ENCODE measurements at regions not wholly inside any gene's neighbourhood (a gene's known extent, or its start where the extent isn't known, plus 50 kb on each side); places are given as distances from the start of the nearest gene placed in this dataset.

DNA sequence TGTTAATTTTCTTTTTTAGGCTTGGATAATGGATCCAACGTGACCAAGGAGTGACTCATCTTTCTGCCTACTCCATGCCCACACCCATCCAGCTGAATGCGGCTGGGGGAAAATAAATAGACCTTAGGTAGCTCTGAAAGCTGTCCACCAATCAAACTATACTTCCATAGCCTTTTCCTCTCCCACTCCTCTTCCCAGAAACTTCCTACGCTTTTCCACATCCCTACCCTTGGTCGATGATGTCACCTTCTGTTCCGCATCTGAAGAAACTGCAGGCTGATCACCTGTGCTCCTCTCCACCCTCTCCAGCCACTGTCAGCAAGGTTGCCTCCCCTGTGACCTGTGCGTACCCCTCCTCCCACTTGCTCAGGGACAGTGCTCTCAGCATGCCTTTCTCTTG, 359.8 kb upstream of the KLF6 start:
- ATAC-seq (no peak), DNase-seq (ENCODE audit: low spot score) (no peak)

DNA sequence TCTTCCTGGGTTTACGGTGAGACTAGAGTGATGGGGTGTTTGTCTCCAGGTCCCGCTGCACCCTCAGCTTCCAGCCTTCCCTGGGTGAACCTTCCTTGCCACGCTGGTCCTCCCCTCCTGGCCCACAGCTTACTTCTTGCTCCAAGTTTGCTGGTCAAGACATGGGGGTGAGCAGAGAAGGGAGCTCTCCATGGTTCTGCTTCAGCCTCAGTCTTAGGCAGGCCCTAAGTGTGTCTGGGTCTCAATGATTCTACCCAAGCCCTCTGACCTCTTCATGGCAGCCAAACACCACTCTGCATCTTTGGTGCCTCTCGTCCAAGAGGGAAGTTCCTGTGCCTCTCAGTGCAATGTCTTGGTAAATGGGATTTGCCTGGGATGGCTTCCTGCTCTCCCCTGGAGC, 356.5 kb upstream of the KLF6 start:
- no peak for DNase-seq (ENCODE audit: low spot score)

DNA sequence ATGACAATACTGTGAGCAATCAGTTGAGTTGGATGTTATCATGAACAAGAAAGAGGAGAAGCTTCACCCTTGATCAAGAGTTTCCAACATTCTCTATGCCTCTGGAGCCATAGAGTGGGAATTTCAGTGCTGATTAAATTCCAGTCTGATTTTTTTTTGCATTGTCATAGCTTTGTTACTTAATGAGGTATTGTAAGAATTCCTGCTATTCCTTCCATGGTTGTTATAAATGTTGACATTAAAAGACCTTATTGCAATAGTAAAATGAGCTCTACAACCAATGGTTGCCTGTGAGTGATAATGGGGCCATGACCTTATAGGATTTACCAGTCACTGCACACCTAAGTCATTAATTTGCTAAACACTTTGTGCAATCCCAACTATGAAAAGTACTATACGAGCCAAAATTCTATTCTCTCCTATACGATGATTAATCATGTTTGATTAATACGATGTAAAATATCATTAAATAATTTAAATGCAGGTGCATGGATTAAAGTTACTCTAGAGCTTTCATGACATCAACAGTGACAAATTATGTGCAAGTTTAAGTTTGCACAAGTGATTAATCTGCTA, 353.2 kb upstream of the KLF6 start:
- no peak for ATAC-seq
- DNase-seq (ENCODE audit: low spot score): no peak

More for the DNA sequence above, 356.5 kb upstream of the KLF6 start:
- ATAC-seq: no peak

DNA sequence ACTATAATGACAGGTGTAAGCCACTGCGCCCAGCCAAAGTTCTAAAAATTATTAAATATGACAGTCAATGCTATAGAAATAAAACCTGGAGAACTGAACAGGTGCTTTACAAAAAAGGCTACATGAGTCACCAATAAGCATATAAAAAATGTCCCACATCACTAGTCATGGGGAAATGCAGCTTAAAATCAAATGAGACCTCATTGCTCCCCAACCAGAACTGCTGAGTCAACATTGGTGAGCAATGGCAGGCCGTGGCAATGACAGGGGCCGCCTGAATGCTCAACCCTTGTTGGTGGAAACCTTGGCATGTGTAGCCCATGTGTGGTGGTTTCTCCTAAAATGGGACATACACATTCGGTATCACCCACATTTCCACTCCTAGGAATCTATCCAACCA, 352.3 kb upstream of the KLF6 start:
- DNase-seq (ENCODE audit: low spot score) (no peak), ATAC-seq (no peak)

DNA sequence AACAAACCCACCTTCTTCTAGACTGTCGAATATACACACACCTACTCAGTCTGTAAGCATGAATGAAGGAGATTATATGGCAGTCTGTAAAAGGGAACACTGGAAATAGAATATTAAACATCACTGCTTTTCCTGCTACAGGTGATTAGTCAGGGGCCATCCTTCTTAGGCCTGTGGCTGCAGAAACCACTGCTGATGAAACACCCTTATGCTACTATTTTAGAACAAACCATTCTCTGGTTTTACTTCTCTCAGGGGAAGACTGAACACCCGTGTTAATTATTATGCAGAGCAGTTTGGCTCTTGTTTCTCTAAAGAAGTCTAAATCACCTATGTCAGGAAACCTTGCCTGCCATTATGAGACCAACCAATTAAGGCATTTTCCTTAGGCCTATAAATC, 351.1 kb upstream of the KLF6 start:
- ATAC-seq (no peak), DNase-seq (ENCODE audit: low spot score) (no peak)

DNA sequence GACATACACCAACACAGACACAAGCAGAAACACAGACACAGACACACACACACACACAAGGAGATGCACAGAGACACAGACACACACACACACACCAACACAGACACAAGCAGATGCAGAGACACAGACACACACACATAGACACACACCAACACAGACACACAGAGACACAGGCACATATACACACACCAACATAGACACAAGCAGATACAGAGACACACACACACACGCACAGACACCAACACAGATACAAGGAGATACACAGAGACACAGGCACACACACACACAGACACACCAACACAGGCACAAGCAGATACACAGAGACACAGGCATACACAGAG, 347.2 kb upstream of the KLF6 start:
- ATAC-seq: no peak
- DNase-seq (ENCODE audit: low spot score): no peak

DNA sequence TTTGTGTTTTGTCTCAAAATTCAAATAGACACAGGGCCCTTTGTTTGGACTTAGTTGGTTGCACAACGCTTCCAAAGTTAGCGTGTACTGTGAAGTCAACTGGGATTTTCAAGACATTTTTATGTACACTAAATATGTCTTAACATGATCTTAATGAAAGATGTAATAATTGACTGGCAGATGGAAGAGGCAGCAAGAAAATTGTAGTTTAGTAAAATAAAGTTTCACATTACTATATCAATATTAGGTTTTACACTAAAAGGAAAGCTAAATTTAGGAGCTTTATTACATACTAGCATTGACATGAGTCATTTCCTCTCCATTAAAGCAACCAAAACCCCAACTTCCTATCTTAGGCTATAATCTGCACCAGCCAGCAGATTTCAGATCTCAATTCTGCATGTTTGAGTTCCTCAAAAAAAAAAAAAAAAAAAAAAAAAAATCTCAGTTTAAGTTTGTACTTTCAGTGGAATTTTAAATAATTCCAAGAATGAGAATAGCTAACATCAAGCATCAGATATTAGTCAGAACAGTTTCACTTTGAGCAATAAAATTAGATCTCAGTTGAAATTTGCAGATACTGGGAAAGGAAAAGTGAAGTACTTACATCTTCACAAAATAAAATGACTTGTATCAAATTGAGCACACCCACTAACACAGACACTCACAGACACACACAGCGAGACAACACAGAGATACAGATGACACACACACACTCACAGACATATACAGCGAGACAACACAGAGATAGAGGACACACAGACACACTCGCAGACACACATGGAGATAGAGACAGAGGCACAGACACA, 346.6 kb upstream of the KLF6 start:
- peak; percentile 44 for ATAC-seq

DNA sequence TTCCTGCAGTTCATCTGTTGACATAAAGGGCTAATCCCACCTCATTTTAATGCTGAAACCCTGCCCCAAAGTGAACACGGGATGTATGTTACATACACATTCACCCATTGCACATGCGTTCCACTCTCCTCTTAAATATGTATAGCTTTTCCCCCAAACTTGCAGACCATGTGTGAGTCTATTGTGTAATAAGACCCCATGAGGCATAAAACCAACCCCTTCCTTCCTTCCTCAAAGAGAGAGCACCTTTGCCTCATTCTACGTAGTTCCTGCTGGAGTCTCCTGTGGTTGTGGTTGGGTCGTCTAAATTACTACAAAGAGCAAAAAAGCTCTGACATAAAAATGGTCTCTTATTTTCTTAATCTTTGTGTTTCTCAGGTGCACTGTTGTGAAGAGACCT, 345.7 kb upstream of the KLF6 start:
- no peak for DNase-seq (ENCODE audit: low spot score)

More for the DNA sequence above, 346.6 kb upstream of the KLF6 start:
- DNase-seq (ENCODE audit: low spot score): no peak

DNA sequence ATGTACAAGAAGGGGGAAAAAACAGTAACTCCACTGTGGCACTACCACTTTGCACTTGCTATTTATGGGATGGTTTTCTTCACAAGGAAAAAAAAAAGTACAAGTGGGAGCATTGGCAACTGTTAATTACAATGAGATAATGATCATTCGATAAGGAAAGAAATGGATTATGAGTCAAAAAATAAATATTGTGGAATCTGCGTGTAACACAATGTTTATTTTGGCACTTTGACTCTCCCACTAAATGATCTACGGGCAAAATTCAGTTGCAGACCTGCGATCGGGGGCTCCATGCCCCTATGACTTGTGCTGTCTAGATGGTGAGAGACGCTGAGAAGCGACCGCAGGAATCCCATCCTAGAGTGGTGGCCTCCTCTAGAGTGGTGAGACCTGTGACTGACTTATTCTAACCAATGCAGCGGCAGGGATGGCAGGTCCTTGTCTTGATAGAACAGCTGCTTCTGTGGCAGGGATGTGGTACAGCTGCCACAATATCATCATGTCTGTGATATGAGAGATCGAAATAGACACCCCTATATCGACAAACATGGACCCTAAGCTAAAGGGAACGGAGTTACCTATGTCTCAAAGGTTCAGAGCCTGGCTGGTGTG, 345.0 kb upstream of the KLF6 start:
- DNase-seq (ENCODE audit: low spot score) (no peak), ATAC-seq (no peak)

More for the DNA sequence above, 345.7 kb upstream of the KLF6 start:
- no peak for ATAC-seq

DNA sequence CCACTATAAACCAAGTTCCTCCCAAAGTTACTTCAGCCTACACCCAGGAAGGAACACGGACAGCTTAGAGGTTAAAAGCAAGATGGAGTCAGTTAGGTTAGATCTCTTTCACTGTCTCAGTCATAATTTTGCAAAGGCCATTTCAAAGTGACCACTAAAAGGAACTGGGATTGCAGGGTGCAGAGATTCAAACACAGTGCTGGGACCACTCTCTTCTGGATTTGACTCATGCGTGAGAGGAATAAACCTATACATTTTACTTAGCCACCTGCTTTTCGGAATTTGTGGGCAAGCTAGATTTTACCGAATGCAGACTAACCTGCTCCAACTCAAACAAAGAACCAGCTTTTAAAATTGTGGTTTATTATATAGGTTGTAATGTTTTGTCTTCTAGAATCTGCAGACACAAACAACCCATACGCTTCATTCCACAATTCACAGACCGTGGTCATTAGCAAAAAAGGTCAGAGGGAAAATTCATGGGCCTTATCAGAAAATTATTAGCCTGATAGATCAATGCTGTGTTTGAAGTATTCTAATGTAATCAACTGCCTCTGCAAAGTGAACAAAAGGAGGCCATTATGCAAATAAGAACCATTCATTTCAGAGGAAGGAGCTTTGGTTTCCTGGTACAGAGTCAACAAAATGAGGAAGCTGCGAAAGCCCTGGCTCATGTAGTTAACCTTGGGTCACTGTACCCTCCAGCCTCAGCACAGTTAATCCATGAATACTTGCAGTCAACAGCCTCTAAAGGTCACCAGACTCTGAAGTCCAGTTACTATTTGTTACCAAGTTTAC, 342.7 kb upstream of the KLF6 start:
- ATAC-seq (peak; percentile 60), DNase-seq (ENCODE audit: low spot score) (no peak)

DNA sequence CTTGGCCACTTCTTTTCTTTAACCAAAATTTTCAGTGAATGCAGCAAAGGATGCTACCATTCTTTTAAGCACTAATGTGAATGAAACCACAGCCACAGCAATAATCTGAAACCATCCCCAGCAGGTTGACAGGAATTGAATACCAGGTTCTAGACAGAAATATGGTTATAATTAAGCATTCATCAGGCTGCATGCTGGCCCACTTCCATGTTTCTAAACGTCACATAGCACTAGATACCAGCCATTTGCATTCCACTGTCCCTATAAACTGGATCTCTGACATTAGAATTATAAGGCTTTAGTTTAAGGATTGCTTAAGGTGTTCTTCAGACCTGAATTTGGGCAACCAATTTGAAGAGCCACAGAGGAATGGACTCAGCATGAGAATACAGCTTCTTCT, 340.8 kb upstream of the KLF6 start:
- no peak for ATAC-seq
- no peak for DNase-seq (ENCODE audit: low spot score)

DNA sequence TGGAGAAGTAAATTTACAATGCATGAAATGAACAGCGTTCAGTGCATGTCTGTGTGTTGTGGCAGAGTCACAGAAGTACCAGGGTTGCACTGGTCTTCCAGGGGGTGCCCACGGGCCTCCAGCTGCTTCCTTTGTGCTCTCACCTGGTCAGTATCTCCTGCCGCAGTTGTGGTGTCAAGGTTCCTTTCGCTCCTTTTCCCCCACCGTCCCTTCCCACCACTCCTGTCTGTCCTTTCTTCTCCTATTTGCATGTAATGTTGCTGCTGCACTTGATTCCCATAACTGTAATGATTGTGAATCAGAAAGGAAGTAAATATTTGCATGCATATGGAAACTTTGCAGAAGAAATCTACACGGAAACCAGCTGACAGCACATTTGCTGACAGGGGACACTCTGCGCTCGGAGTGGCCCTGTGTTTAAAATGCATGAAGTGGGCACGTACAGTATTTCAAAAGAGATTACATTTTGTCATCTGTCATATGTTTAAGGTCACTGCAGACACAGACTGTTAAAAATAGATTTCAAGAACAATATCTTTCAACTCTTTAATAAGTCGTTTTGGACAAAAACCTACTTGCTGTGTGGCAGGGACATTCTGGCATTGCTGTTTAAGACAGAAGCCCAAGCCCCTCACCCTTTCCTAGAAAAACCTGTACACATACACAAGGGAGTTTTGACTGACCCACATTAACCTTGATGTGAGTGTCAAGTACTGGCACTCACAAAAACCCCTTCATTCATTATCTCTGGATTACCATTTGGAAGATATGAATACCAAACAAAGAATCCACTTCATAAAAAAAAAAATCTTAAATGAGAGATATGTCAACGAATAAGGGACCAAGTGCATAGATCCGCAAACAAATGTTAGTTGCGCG, 336.7 kb upstream of the KLF6 start:
- DNase-seq (ENCODE audit: low spot score) (no peak), ATAC-seq (peak; percentile 26)

DNA sequence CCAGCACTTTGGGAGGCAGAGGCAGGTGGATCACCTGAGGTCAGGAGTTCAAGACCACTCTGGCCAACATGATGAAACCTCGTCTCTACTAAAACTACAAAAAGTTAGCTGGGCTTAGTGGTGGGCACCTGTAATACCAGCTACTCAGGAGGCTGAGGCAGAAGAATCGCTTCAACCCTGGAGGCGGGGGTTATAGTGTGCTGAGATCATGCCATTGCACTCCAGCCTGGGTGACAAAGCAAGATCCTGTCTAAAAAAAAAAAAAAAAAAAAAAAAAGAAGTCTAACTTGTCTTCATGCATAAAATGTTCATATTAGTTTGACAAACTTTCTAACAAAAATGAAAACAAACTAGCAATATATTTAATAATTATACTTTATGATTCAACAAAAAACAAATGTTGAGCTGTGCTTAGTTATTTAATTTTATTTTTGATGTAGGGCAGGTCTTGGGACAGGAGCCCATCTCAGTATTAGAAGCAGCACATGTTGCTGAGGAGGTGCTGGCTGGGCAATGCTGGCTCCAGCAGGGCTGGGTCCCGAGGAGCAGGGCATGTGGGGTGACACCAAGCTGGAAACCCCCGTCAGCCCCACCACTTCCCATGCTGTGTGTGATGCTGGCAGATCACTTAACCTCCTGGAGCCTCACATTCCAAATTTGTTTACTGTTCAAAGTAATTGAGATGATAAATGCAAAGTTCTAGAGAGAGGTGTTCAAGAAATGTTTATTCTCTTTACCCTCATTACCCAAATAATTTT, 335.3 kb upstream of the KLF6 start:
- no peak for ATAC-seq
- no peak for DNase-seq (ENCODE audit: low spot score)

DNA sequence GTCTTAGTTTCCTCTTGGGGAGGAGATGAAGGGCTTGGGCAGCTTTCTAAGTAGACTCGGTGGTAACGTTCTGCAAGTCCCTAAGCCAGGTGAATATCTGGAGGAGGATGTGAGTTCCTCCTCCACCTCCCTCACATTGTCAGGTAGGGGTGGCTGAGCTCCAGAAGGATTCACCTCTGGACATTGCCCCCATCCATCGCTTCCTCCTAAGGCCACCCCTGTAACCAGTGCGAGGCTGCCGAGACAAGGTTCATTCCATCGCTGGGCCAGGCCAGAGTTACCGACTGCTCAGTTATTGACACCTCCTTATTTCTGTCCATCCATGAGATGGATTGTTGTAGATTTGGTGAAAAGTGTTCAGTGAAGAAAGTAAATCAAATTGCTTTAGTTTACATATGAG, 334.1 kb upstream of the KLF6 start:
- DNase-seq (ENCODE audit: low spot score) (no peak), ATAC-seq (no peak)

DNA sequence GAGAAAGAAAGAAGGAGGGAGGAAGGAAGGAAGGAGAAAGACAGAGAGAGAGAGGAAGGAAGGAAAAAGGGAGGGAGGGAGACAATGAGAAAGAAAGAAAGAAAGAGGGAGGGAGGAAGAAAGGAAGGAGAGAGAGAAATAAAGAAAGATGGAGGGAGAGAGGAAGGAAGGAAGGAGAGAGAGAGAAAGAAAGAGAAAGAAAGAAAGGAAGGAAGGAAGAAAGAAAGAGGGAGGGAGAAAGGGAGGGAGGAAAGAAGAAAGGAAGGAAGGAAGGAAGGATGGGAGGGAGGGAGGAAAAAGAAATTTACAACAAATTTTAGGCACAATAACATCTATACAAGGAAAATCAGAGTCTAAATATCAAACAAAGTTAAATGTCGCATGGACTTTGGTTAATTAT, 332.6 kb upstream of the KLF6 start:
- no peak for DNase-seq (ENCODE audit: low spot score)
- ATAC-seq: no peak

DNA sequence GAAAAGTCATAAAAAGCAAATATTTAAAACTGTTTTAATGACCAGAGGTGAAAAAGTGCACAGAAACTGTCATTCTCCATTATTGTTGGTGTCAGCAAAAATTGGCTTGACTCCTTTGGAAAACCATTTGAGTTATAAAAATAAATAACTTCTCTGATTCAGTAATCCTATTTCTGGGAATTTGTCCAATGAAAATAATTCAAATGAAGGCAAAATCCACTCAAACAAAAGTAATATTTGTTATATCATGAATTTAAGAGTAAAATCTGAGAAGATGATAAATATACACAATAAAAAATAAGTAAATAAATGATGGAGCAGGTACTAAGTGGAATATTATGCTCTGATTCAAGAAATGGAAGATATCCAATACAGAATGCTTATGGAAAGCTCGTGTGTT, 326.6 kb upstream of the KLF6 start:
- DNase-seq (ENCODE audit: low spot score) (no peak), ATAC-seq (no peak)

DNA sequence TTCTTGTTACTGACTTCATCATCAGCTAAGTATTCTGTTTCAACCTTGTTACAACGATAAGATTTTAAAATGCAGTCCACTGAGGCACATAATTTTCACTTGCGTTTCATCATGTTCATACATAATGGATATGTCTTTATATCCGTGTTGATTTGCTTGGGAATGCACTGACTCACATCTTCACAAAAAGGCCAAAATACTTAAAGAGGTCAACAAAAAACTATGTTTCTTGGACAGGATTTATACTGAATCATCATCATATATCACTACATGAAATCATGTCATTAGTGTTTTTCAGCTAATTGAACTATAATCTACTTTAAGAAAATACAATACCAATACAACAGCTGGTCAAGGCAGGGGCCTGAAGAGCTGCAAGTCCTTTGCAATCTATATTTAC, 324.5 kb upstream of the KLF6 start:
- ATAC-seq: no peak
- DNase-seq (ENCODE audit: low spot score): no peak

DNA sequence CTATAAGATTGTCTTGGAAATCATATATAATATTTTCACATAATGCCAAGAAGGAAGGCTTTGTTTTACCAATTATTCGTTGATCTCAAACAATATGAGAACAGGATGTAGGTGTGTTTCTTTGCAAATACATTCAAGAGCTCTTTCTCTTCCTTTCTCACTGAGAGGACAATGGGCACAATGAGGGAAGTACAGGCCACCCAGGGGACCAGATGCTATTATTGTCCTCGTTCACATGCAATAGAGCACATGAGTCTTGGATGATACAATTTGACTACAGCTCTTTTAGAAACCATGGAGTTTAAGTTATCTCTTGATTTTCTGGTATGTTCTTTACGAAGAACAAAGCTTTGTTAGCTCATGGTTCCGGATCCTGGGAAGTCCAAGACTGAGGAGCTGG, 323.7 kb upstream of the KLF6 start:
- ATAC-seq (no peak), DNase-seq (ENCODE audit: low spot score) (no peak)

DNA sequence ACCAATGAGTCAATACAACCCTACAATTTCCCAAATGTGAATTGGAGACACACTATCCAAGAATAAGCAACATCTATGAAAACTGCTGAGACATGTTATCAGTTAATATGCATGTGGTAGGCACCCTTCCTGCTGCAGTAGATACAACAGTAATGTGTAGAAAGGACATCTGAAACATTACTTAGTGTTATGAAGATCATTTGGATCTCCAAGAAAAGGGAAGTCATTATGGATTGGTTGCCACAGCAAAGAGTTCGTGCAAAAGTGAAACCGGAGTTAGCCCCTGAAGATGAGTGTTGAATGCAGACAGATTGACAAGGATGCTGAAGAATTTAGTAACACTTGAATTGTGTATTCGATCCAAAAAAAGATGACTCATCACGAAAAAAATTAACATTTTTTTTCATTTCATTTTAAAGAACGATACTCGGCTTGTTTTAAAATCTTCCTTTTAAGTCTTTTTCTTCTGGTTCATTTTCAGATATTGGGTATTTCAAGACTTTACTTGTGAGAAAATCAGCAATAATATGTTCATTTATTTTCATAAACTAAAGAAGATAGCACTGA, 322.4 kb upstream of the KLF6 start:
- no peak for DNase-seq (ENCODE audit: low spot score)
- no peak for ATAC-seq

DNA sequence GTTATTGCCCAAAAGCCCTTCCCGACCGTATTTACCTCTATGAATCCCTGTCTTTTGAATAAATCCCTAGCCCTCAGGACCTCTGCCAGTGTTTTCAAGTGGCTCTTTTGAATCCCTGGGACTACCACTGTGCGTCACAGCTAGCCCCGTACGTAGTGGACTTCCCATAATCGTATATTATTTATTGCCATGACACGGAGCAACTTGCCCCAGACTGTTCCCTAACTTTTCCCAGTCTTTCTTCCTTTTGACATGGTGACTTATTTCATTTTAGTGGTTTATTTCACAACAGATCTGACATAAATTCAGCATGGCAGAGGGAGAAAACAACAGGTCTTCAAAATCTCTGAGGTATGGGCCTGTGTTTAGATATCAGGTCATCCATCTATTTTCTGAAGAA, 318.6 kb upstream of the KLF6 start:
- DNase-seq (ENCODE audit: low spot score): no peak
- ATAC-seq: no peak
